Hindlimb muscle (tissue), 1 donor: ENCODE measurements at regions not wholly inside any gene's neighbourhood (a gene's known extent, or its start where the extent isn't known, plus 50 kb on each side); places are given as distances from the start of the nearest gene placed in this dataset.

ENCODE experiments used
- DNase-seq: peaks from one replicate; pipeline ENCODE4 v3.0.0-alpha.2; 2013

GRCh38 chr21:16370186-16370585, 640.4 kb downstream of the USP25 start:
- no peak for DNase-seq

DNA sequence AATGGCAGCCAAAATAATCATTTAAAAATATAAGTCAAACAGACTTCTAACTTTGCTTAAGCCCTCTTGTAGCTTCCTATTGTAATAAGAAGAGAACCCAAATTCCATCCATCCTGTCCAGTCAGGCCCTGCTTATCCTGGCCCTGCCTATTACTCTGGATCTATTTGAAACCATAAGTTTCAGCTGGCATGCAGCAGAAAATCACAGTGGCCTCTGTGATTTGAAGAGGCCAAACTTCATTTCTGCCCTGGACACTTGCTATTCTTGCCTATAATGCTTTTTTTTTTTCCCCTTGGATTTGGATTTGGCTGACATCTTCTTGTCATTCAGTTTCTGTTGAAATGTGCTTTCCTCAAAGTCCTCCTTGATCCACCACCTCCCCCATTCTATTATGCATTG, 642.8 kb downstream of the USP25 start:
- no peak for DNase-seq

- DNase-seq = no peak
Measured at GRCh38 chr21:16376673-16377072, 646.9 kb downstream of the USP25 start.

DNA sequence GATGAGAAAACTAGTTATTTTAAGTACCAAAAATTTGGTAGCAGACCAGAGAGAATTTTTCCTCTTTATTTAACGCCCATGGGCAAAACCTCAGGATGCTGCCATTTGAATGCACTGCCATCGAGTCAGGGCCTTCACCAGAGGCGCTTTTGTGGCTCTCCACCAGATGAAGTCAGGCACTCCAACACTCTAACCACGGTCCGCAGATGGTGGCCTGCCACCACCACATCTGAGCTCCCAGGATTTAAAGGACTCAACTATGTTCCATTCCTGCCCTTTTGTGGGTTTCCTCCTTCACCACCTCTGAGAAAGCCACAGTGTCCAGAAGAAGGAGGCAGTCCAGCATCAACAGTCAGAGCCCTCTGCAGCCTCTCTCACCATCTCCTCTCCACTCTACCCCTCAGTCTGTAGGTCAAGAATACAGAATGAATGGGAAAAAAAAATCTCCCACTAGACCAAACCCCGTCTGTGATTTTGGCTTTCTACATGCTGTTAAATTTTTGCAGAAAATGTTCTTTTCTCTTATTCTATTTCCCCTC, 647.4 kb downstream of the USP25 start:
- DNase-seq = no peak

- DNase-seq = no peak
Measured at GRCh38 chr21:16377857-16378256, 648.1 kb downstream of the USP25 start.

- no peak for DNase-seq
Measured at GRCh38 chr21:16378525-16378924, 648.7 kb downstream of the USP25 start.

- no peak for DNase-seq
Measured at GRCh38 chr21:16388291-16388690, 658.5 kb downstream of the USP25 start.

DNA sequence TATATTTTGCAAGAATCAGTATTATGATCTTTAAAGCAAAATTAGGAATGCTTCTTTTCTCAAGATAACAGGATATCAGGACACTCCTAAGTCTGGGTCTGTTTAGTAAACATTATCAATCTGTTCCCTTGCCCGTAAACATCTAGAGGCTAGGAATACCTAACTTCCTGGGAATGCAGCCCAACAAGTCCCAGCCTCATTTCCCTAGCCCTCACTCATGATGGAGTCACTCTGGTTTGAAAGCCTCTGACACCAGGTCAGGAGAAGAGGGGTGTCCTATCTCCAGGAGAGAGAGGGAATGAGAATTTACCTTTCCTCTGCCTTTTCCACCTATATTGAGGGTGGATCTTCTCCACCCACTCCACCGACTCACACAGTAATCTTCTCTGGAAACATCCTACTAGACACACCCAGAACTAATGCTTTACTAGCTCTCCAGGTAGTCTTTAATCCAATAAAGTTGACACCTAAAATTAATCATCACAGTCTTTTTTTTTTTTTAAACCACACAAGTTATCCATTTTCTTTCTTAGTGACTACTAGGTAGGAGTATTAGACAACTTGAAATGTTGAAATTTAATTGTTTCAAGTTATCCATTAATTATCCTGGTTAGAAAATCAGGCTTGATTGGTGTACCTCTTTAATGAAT, 659.3 kb downstream of the USP25 start:
- DNase-seq = no peak

- no peak for DNase-seq
Measured at GRCh38 chr21:16389643-16390042, 659.9 kb downstream of the USP25 start.

DNA sequence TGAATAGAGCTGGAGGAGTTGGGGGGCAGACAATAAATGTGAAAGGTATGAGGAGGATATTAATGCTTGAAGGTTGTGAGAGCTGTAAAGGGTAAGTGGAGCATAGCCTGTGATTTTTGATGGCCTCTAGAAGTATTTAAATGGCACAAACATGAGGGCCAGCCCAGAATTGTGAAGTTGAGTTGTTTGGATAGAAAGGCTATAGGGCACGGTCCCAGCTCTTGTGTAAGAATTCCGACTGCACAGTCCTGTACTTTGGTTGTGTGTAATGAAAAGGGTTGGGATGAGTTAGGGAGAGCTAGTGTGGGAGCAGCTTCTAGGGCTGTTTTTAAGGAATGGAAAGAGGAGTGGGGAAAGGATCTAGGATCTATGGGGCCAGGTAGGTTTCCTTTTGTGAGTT, 665.5 kb downstream of the USP25 start:
- no peak for DNase-seq

GRCh38 chr21:16402752-16403151, 673.0 kb downstream of the USP25 start:
- DNase-seq = no peak

- peak; percentile 72 for DNase-seq
Measured at GRCh38 chr21:16404776-16405175, 675.0 kb downstream of the USP25 start.

GRCh38 chr21:16406355-16406754, 676.6 kb downstream of the USP25 start:
- no peak for DNase-seq

GRCh38 chr21:16407403-16408240, 677.8 kb downstream of the USP25 start:
- DNase-seq = no peak

DNA sequence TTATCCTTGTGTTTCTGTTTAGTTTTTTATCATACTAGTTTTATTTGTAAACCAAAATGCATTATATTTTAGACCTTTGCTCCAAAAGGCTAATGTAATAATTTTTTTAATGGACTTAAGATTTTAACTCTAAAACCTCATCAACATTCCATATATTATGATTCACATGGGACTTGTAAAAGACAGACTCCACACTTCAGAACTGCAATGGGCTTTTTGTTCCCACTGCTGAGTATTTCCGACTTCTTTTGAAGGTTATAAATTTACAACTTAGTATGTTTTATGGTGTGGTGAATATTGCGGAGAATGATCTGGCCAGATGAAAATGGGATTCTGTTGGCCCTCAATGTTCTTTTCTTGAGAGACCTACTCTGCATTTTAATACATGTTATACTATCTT, 678.5 kb downstream of the USP25 start:
- DNase-seq = no peak

GRCh38 chr21:16409352-16409751, 679.6 kb downstream of the USP25 start:
- DNase-seq = no peak

DNA sequence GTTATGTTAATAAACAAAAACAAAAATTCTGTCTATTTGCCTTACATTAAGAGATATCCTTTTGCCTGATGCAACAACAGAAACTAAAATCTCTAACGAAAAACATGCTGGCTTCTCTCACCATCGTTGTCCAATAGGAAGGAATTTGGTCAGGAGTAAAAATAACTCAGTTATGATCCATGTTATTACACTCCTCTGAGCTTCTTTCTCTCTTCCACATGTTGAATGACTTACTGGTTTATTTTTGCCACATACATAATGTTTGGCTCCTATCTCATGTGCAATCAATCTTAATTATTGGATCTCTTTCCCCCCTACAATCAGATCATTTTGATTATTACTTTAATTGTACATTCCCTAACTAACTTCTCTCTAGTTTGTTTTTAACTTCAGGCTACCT, 688.4 kb downstream of the USP25 start:
- DNase-seq = peak; percentile 53

GRCh38 chr21:16418642-16419041, 688.9 kb downstream of the USP25 start:
- DNase-seq = no peak

- peak; percentile 87 for DNase-seq
Measured at GRCh38 chr21:16419188-16419921, 689.6 kb downstream of the USP25 start.

DNA sequence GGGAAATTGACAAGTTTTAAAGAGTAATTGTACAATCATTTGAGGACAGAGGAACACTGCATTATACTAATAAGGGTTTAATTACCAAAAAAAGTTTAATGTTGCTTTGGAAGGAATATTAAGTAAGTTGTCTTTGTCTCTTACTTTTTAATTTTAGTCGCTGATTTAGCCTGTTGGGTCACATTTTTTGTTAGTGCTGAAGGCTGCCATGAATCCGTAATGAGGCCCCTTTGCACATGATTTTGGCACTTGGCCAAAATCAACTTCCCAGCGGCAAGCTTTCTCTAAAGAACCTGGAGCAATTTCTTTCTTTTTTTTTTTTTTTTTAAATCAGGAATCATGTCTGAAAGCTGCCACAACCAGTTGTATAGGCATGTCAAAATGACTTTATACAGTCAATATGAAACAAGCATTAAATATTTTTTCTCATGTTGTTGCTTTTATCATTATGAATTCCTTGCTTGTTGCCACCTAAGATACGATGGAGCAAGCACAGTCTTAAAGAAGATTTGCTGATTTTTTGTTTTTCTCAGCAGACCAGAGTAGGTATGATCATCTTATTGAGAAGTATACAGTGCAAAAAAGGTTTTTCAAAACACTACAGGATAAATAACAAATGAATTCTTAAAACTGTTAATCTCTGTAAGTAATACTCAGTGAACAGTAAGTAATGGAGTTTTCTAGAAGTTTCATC, 690.4 kb downstream of the USP25 start:
- peak; percentile 88 for DNase-seq

DNA sequence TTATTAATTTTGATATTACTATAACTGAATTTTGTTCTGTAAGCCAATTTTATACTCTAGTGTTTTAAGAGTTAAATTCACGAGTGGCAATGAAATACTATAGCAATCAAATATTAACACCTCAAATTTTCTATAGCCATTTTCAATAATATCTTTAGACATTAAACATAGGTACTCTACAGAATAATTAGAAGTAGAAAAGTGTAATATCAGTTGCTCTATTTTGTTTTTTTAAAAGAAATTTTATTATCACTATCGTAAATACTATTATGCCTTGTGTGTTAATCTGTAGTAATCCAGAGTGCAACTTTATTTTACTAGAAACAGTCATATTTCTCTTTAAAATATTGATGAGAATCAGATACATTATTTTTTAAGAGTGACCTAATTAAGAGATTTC, 691.2 kb downstream of the USP25 start:
- DNase-seq = no peak

DNA sequence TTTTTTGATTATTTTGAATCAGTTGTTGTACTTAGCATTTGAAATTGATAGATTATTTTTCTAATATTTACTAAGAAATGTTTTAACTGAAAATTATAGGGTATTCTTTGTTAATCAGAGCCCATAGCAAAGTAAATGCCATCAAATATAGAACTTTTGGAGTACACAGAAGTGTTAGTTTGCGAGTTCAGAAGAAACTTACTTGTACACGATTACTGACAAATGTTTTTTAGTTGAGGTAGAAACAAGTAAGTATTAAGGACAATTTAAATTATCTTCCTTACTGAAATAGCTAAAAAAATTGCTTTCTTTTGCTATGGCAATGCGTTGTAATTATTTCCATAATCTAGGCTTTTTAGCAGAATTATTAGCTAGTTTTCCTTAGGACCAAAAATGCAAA, 692.2 kb downstream of the USP25 start:
- no peak for DNase-seq

- DNase-seq = peak; percentile 75
Measured at GRCh38 chr21:16422702-16423101, 692.9 kb downstream of the USP25 start.
